Stomach (tissue), 4 donors: ENCODE measurements at regions not wholly inside any gene's neighbourhood (a gene's known extent, or its start where the extent isn't known, plus 50 kb on each side); places are given as distances from the start of the nearest gene placed in this dataset.

Experiments used
- CTCF ChIP-seq, 7 experiments: fragments of 450-650 bp in 4 of 7; fragments of 200-600 bp in 3 of 7; sonication (generic) in 3 of 7; IDR thresholded peaks; one replicate each; pipeline ENCODE4 v1.5.1; 2016 to 2019; ENCODE audit warnings: antibody characterized with exemption in 7 of 7, control low read depth in 2 of 7, mild to moderate bottlenecking in 1 of 7
- EP300 ChIP-seq: sonication (generic); formaldehyde crosslinking; IDR thresholded peaks from one replicate; pipeline ENCODE4 v1.6.1; 2017; ENCODE audit warnings: antibody characterized with exemption
- POLR2A ChIP-seq, 4 donors: fragments of 450-650 bp; IDR thresholded peaks; one replicate each; pipeline ENCODE4 v1.6.1; 2016; ENCODE audit warnings: antibody characterized with exemption in 4 of 4, control low read depth in 2 of 4, mild to moderate bottlenecking in 1 of 4, moderate library complexity in 1 of 4
- POLR2AphosphoS5 ChIP-seq, 3 donors: sonication (generic); formaldehyde crosslinking; IDR thresholded peaks; one replicate each; pipeline ENCODE4 v1.6.1; 2016; ENCODE audit warnings: antibody characterized with exemption in 3 of 3

GRCh38 chr4:41832961-41833360 is 84.4 kb upstream of the PHOX2B start:
- no peak for TF ChIP-seq EP300
- TF ChIP-seq POLR2A (IDR thresholded peaks at IDR 0.05), result no peak
- TF ChIP-seq POLR2AphosphoS5 (IDR thresholded peaks at IDR 0.05), result no peak
- TF ChIP-seq CTCF (IDR thresholded peaks at IDR 0.05), result no peak
